ENCODE measurements at regions not wholly inside any gene's neighbourhood (a gene's known extent, or its start where the extent isn't known, plus 50 kb on each side); places are given as distances from the start of the nearest gene placed in this dataset.

DNA sequence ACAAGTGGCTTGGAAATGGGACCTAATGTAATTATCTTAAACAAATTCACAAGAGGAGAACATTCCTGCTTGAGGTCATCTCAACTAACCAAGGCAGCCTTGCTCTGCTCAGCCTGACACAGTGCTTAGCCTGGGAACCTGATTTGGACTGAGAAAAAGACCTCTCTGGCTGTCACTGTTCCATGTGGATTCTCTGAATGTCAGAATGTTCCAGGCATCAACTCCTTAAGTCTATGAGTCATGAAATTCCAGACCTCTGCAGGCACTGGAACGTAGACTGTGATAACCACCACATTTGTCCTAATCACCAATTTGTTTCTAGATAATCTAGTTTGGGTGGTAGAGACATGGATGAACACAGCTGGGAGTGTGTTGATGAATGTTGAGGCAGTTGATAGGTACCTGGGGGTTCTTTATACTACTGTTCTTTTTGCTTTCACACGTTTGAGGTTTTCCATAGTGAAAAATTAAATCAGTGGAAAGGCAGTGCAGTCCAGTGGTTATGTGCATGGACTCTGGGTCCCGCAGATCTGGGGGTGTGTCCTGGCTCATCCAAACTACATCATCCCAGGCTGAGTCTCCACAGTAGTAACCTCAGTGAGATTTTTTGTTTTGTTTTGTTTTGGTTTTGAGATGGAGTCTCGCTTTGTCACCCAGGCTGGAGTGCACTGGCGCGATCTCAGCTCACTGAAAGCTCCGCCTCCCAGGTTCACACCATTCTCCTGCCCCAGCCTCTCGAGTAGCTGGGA is 269.6 kb downstream of the MN1 start:
- Histone ChIP-seq H3K4me2 (ENCODE audit: low read length) (no peak overlapping the region), H3K9me2 (ENCODE audit: low read depth, low read length) (no peaks in the 10 kb centered on the region), H3K9ac (ENCODE audit: low read length) (no peak overlapping the region), H3F3A (ENCODE audit: insufficient read depth, low read length) (no peaks in the 10 kb centered on the region), H4K20me1 (ENCODE audit: insufficient read depth, low read length) (no peaks in the 10 kb centered on the region), H3K27ac (ENCODE audit: low read depth, low read length, poor library complexity, severe bottlenecking) (no peak overlapping the region), H2AFZ (ENCODE audit: low read length) (no peak overlapping the region), H3K36me3 (ENCODE audit: insufficient read depth, low read length) (no peaks in the 10 kb centered on the region), H3K79me2 (ENCODE audit: insufficient read depth, low read length) (no peaks in the 10 kb centered on the region), H3K9me3 (ENCODE audit: low read length) (no peaks in the 10 kb centered on the region), H3K4me1 (ENCODE audit: insufficient read depth, low read length, severe bottlenecking) (no peaks in the 10 kb centered on the region), H3K4me3 (ENCODE audit: low read depth, low read length, poor library complexity, severe bottlenecking) (no peak overlapping the region), H3K27me3 (ENCODE audit: insufficient read depth, low read length) (no peaks in the 10 kb centered on the region)
- no peak for TF ChIP-seq EZH2 (IDR thresholded peaks at IDR 0.05; ENCODE audit: borderline replicate concordance, low read length)
- TF ChIP-seq, protein P1, sequence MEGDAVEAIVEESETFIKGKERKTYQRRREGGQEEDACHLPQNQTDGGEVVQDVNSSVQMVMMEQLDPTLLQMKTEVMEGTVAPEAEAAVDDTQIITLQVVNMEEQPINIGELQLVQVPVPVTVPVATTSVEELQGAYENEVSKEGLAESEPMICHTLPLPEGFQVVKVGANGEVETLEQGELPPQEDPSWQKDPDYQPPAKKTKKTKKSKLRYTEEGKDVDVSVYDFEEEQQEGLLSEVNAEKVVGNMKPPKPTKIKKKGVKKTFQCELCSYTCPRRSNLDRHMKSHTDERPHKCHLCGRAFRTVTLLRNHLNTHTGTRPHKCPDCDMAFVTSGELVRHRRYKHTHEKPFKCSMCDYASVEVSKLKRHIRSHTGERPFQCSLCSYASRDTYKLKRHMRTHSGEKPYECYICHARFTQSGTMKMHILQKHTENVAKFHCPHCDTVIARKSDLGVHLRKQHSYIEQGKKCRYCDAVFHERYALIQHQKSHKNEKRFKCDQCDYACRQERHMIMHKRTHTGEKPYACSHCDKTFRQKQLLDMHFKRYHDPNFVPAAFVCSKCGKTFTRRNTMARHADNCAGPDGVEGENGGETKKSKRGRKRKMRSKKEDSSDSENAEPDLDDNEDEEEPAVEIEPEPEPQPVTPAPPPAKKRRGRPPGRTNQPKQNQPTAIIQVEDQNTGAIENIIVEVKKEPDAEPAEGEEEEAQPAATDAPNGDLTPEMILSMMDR (IDR thresholded peaks at IDR 0.05; ENCODE audit: low read length) = no peak

DNA sequence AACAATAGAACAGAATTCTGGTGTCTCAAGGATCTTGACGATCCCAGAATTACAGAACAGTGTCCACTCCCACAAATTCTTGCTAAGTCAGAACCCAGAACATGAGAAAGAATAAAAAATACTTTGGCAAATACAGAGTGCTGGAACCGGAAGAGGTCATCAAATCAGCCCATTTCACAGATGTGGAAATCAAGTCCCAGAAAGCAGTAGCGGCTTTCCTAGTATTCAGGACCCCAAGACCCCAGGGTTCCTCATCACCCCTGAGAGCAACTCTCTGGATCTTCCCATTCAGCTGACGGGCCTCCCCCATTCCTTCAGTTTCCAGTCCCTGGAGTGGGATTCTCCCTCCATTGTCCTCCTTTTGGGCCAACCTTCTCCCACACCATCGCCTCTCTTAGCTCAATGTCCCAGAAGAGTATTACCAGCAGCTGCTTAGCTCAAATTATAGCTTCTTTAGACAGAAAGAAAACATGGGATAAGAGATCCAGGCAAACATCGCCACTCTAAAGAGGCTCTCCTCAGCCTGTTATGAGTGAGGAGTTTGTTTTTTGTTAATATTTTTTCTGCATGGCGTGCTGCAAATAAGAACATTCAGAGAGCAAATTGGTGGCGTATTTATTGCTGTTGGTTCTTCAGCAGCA is 268.3 kb downstream of the MN1 start:
- no peaks in the 10 kb centered on the region for H3K4me1 ChIP-seq (ENCODE audit: insufficient read depth, low read length, severe bottlenecking)
- no peak overlapping the region for H3K27ac ChIP-seq (ENCODE audit: low read depth, low read length, poor library complexity, severe bottlenecking)
- no peaks in the 10 kb centered on the region for H3K27me3 ChIP-seq (ENCODE audit: insufficient read depth, low read length)
- no peak for TF ChIP-seq EZH2 (IDR thresholded peaks at IDR 0.05; ENCODE audit: borderline replicate concordance, low read length)
- TF ChIP-seq, protein P1 (IDR thresholded peaks at IDR 0.05; ENCODE audit: low read length) = no peak
- H3K9ac ChIP-seq (ENCODE audit: low read length) = no peak overlapping the region
- no peaks in the 10 kb centered on the region for H4K20me1 ChIP-seq (ENCODE audit: insufficient read depth, low read length)
- no peak overlapping the region for H2AFZ ChIP-seq (ENCODE audit: low read length)
- no peak overlapping the region for H3K4me2 ChIP-seq (ENCODE audit: low read length)
- H3K4me3 ChIP-seq (ENCODE audit: low read depth, low read length, poor library complexity, severe bottlenecking) = no peak overlapping the region
- H3K9me3 ChIP-seq (ENCODE audit: low read length) = no peaks in the 10 kb centered on the region
- no peaks in the 10 kb centered on the region for H3F3A ChIP-seq (ENCODE audit: insufficient read depth, low read length)
- no peaks in the 10 kb centered on the region for H3K36me3 ChIP-seq (ENCODE audit: insufficient read depth, low read length)
- no peaks in the 10 kb centered on the region for H3K9me2 ChIP-seq (ENCODE audit: low read depth, low read length)
- H3K79me2 ChIP-seq (ENCODE audit: insufficient read depth, low read length) = no peaks in the 10 kb centered on the region

DNA sequence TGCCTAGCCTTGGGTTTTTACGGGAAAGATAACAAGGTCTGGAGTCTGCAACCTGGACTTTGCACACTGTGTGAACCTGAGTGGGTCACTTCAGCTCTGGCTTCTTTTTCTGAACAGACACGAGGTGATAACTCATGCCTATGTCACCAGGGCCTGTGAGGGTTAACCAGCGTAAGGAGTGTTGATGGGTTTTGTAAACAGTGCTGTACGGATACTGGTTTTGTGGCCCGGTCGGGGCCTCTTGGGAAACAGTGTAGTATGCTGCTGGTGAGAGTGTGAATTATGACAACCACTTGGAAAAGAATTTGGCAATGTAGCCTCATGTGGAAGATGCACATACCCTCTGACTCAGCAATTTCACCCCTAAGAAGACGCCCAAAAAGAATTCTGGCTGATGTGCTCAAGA is 266.8 kb downstream of the MN1 start:
- H2AFZ ChIP-seq (ENCODE audit: low read length) = no peak overlapping the region
- no peak for TF ChIP-seq EZH2 (IDR thresholded peaks at IDR 0.05; ENCODE audit: borderline replicate concordance, low read length)
- TF ChIP-seq, protein P1 (IDR thresholded peaks at IDR 0.05; ENCODE audit: low read length) = no peak
- H3K4me2 ChIP-seq (ENCODE audit: low read length) = no peak overlapping the region
- no peaks in the 10 kb centered on the region for H3K9me3 ChIP-seq (ENCODE audit: low read length)
- H3F3A ChIP-seq (ENCODE audit: insufficient read depth, low read length) = no peaks in the 10 kb centered on the region
- H3K27ac ChIP-seq (ENCODE audit: low read depth, low read length, poor library complexity, severe bottlenecking) = no peak overlapping the region
- H4K20me1 ChIP-seq (ENCODE audit: insufficient read depth, low read length) = no peaks in the 10 kb centered on the region
- no peaks in the 10 kb centered on the region for H3K36me3 ChIP-seq (ENCODE audit: insufficient read depth, low read length)
- no peaks in the 10 kb centered on the region for H3K9me2 ChIP-seq (ENCODE audit: low read depth, low read length)
- no peak overlapping the region for H3K4me3 ChIP-seq (ENCODE audit: low read depth, low read length, poor library complexity, severe bottlenecking)
- H3K9ac ChIP-seq (ENCODE audit: low read length) = no peak overlapping the region
- no peaks in the 10 kb centered on the region; the same call in 1 of the 2 replicates for H3K27me3 ChIP-seq (ENCODE audit: insufficient read depth, low read length)
- no peaks in the 10 kb centered on the region for H3K79me2 ChIP-seq (ENCODE audit: insufficient read depth, low read length)
- H3K4me1 ChIP-seq (ENCODE audit: insufficient read depth, low read length, severe bottlenecking) = no peaks in the 10 kb centered on the region

All from OCI-LY1 (cell line).